Esophagus muscularis mucosa (tissue), 4 donors: ENCODE measurements at regions not wholly inside any gene's neighbourhood (a gene's known extent, or its start where the extent isn't known, plus 50 kb on each side); places are given as distances from the start of the nearest gene placed in this dataset.

ENCODE experiments used
- DNase-seq: peaks from one replicate; pipeline ENCODE4 v3.0.0-alpha.2; 2017; ENCODE audit errors: extremely low spot score
- H3K27ac ChIP-seq, 4 donors: fragments of 200-600 bp; sonication (generic); replicated peaks in 1 of 4; 1 replicate in 3 of 4; 2 replicates in 1 of 4; pipeline ENCODE4 v1.5.1; 2016 to 2019; ENCODE audit warnings: mild to moderate bottlenecking in 1 of 4
- H3K27me3 ChIP-seq, 4 donors: fragments of 200-600 bp; sonication (generic); one replicate each; pipeline versions ENCODE4 v1.5.1 to v1.6.0; 2016 to 2019
- H3K36me3 ChIP-seq, 4 donors: fragments of 200-600 bp; sonication (generic); one replicate each; pipeline ENCODE4 v1.5.1; 2016 to 2019
- H3K4me1 ChIP-seq, 4 donors: fragments of 200-600 bp; sonication (generic); one replicate each; pipeline ENCODE4 v1.5.1; 2016 to 2019
- H3K4me3 ChIP-seq, 4 donors: fragments of 200-600 bp; sonication (generic); 1 replicate in 2 of 4; 2 replicates in 2 of 4; pipeline ENCODE4 v1.5.1; 2016 to 2019; ENCODE audit warnings: mild to moderate bottlenecking in 4 of 4, moderate library complexity in 1 of 4
- H3K9me3 ChIP-seq, 4 donors: fragments of 200-600 bp; sonication (generic); 1 replicate in 3 of 4; 2 replicates in 1 of 4; pipeline ENCODE4 v1.5.1; 2016 to 2019
- CTCF ChIP-seq, 3 experiments: fragments of 200-600 bp in 2 of 3; fragments of 450-650 bp in 1 of 3; sonication (generic) in 2 of 3; IDR thresholded peaks; one replicate each; pipeline ENCODE4 v1.5.1; 2017 to 2019; ENCODE audit warnings: antibody characterized with exemption in 3 of 3, mild to moderate bottlenecking in 2 of 3, moderate library complexity in 1 of 3
- EP300 ChIP-seq: sonication (generic); formaldehyde crosslinking; IDR thresholded peaks from one replicate; pipeline ENCODE4 v1.6.1; 2017; ENCODE audit warnings: antibody characterized with exemption
- POLR2A ChIP-seq: fragments of 450-650 bp; IDR thresholded peaks from one replicate; pipeline ENCODE4 v1.6.1; 2017; ENCODE audit warnings: antibody characterized with exemption, moderate library complexity, mild to moderate bottlenecking, low read depth
- POLR2AphosphoS5 ChIP-seq, 2 donors: sonication (generic); formaldehyde crosslinking; IDR thresholded peaks; one replicate each; pipeline ENCODE4 v1.6.1; 2017; ENCODE audit warnings: antibody characterized with exemption in 2 of 2
- WGBS: methylation state at CpG from one replicate; pipeline ENCODE4 v1.1.5; 2018; 5-methylcytosine and 5-hydroxymethylcytosine counted together
- intact Hi-C: fragments of 100-400 bp; cut with DNase I; formaldehyde crosslinking; loops from one replicate; pipeline ENCODE4 v1.15.1; 2023

- Histone ChIP-seq H3K27ac (no peak overlapping the region), H3K27me3 (no peaks in the 10 kb centered on the region), H3K9me3 (peaks cover 0 to 4% (median 1%) of the 10 kb centered on the region in 4 donors), H3K4me3 (no peak overlapping the region), H3K36me3 (no peaks in the 10 kb centered on the region), H3K4me1 (no peaks in the 10 kb centered on the region)
- WGBS: 70% methylated on average over 2 of the region's 2 CpGs
- no peak for TF ChIP-seq POLR2AphosphoS5 (IDR thresholded peaks at IDR 0.05)
- TF ChIP-seq CTCF (IDR thresholded peaks at IDR 0.05): no peak
- TF ChIP-seq POLR2A: no peak
- no peak for TF ChIP-seq EP300
- no peak for DNase-seq
- intact Hi-C loops: no loop called here
Measured at GRCh38 chr17:54269881-54270280, 447.2 kb downstream of the KIF2B start.

- no peak for TF ChIP-seq POLR2AphosphoS5 (IDR thresholded peaks at IDR 0.05)
- no peaks in the 10 kb centered on the region for H3K9me3 ChIP-seq
- H3K27me3 ChIP-seq: no peaks in the 10 kb centered on the region
- H3K4me1 ChIP-seq: no peaks in the 10 kb centered on the region
- H3K4me3 ChIP-seq: no peak overlapping the region
- no peak overlapping the region for H3K27ac ChIP-seq
- 82% methylated on average over 2 of the region's 2 CpGs for WGBS
- intact Hi-C loops: no loop called here
- DNase-seq: no peak
- no peaks in the 10 kb centered on the region for H3K36me3 ChIP-seq
Measured at GRCh38 chr17:54270499-54270898, 447.8 kb downstream of the KIF2B start.

GRCh38 chr17:54277868-54278267 is 455.1 kb downstream of the KIF2B start:
- no peak overlapping the region for H3K27ac ChIP-seq
- H3K4me3 ChIP-seq: no peak overlapping the region
- no peaks in the 10 kb centered on the region for H3K9me3 ChIP-seq
- no peak for DNase-seq
- TF ChIP-seq POLR2AphosphoS5 (IDR thresholded peaks at IDR 0.05) (no peak), EP300 (no peak), POLR2A (no peak)
- no peaks in the 10 kb centered on the region for H3K4me1 ChIP-seq
- no peaks in the 10 kb centered on the region for H3K36me3 ChIP-seq
- no peaks in the 10 kb centered on the region for H3K27me3 ChIP-seq
- intact Hi-C loops: no loop called here

- no peak overlapping the region for H3K27ac ChIP-seq
- TF ChIP-seq POLR2AphosphoS5 (IDR thresholded peaks at IDR 0.05) (no peak), EP300 (no peak), POLR2A (no peak), CTCF (IDR thresholded peaks at IDR 0.05) (no peak)
- no peaks in the 10 kb centered on the region for H3K36me3 ChIP-seq
- no peaks in the 10 kb centered on the region for H3K4me1 ChIP-seq
- H3K27me3 ChIP-seq: no peaks in the 10 kb centered on the region
- no peak for DNase-seq
- no peaks in the 10 kb centered on the region for H3K9me3 ChIP-seq
- WGBS: 60% methylated on average over 3 of the region's 3 CpGs
- intact Hi-C loops: no loop called here
- H3K4me3 ChIP-seq: no peak overlapping the region
Measured at GRCh38 chr17:54280741-54281140, 458.0 kb downstream of the KIF2B start.

GRCh38 chr17:54282886-54283285 is 460.2 kb downstream of the KIF2B start:
- Histone ChIP-seq H3K27ac (no peak overlapping the region), H3K4me3 (no peak overlapping the region), H3K9me3 (no peaks in the 10 kb centered on the region), H3K27me3 (no peaks in the 10 kb centered on the region), H3K36me3 (no peaks in the 10 kb centered on the region), H3K4me1 (no peaks in the 10 kb centered on the region)
- TF ChIP-seq POLR2A: no peak
- TF ChIP-seq POLR2AphosphoS5 (IDR thresholded peaks at IDR 0.05): no peak
- no peak for TF ChIP-seq CTCF (IDR thresholded peaks at IDR 0.05)
- no peak for TF ChIP-seq EP300
- no peak for DNase-seq
- WGBS: 67% methylated on average over 2 of the region's 2 CpGs
- intact Hi-C loops: no loop called here

GRCh38 chr17:54307351-54307750 is 484.6 kb downstream of the KIF2B start:
- H3K9me3 ChIP-seq: no peaks in the 10 kb centered on the region
- no peaks in the 10 kb centered on the region for H3K4me1 ChIP-seq
- TF ChIP-seq POLR2A (no peak), POLR2AphosphoS5 (IDR thresholded peaks at IDR 0.05) (no peak), EP300 (no peak), CTCF (IDR thresholded peaks at IDR 0.05) (no peak)
- no peak for DNase-seq
- H3K27ac ChIP-seq: no peak overlapping the region
- intact Hi-C loops: no loop called here
- 71% methylated on average over 5 of the region's 5 CpGs for WGBS
- H3K4me3 ChIP-seq: no peak overlapping the region
- no peaks in the 10 kb centered on the region for H3K36me3 ChIP-seq
- no peaks in the 10 kb centered on the region for H3K27me3 ChIP-seq
